MM.1S (cell line): ENCODE measurements at regions not wholly inside any gene's neighbourhood (a gene's known extent, or its start where the extent isn't known, plus 50 kb on each side); places are given as distances from the start of the nearest gene placed in this dataset.

ENCODE experiments used
- DNase-seq: peaks from one replicate; pipeline ENCODE4 v3.0.0-alpha.2; 2015
- H2AFZ ChIP-seq: fragments of 300-600 bp; sonication (generic); 2 replicates; pipeline ENCODE4 v1.6.0; 2016; ENCODE audit warnings: antibody characterized with exemption, low read length
- H3F3A ChIP-seq: fragments of 300-600 bp; sonication (generic); 2 replicates; pipeline ENCODE4 v1.6.1; 2016; ENCODE audit warnings: mild to moderate bottlenecking, antibody characterized with exemption, low read length, moderate library complexity, mixed read lengths; ENCODE audit not compliant: insufficient read depth
- H3K27ac ChIP-seq: fragments of 300-600 bp; sonication (generic); 2 replicates; pipeline ENCODE4 v1.5.1; 2016; ENCODE audit warnings: mild to moderate bottlenecking, low read length
- H3K27me3 ChIP-seq: fragments of 300-600 bp; sonication (generic); replicated peaks from 2 replicates; pipeline ENCODE4 v1.6.0; 2016; ENCODE audit warnings: low read length; ENCODE audit not compliant: insufficient read depth
- H3K36me3 ChIP-seq: fragments of 300-600 bp; sonication (generic); replicated peaks from 2 replicates; pipeline ENCODE4 v1.6.1; 2016; ENCODE audit warnings: mild to moderate bottlenecking, low read length, mixed read lengths; ENCODE audit not compliant: insufficient read depth
- H3K4me1 ChIP-seq: fragments of 300-600 bp; sonication (generic); 2 replicates; pipeline ENCODE4 v1.6.1; 2016; ENCODE audit warnings: low read length, mixed read lengths
- H3K4me2 ChIP-seq: fragments of 300-600 bp; sonication (generic); 2 replicates; pipeline ENCODE4 v1.6.0; 2016; ENCODE audit warnings: low read depth, low read length
- H3K4me3 ChIP-seq: fragments of 300-600 bp; sonication (generic); 2 replicates; pipeline ENCODE4 v1.5.1; 2016; ENCODE audit warnings: low read length, mixed read lengths
- H3K79me2 ChIP-seq: fragments of 300-600 bp; sonication (generic); 2 replicates; pipeline ENCODE4 v1.6.1; 2016; ENCODE audit warnings: mixed run types, low read length, mixed read lengths
- H3K9ac ChIP-seq: fragments of 300-600 bp; sonication (generic); 2 replicates; pipeline ENCODE4 v1.6.1; 2016; ENCODE audit warnings: low read length, mixed read lengths
- H3K9me2 ChIP-seq: fragments of 300-600 bp; sonication (generic); replicated peaks from 2 replicates; pipeline ENCODE4 v1.6.1; 2016; ENCODE audit warnings: mild to moderate bottlenecking, low read length, mixed read lengths; ENCODE audit not compliant: insufficient read depth
- H3K9me3 ChIP-seq: fragments of 300-600 bp; sonication (generic); replicated peaks from 2 replicates; pipeline ENCODE4 v1.6.1; 2016; ENCODE audit warnings: mild to moderate bottlenecking, low read length, mixed read lengths; ENCODE audit not compliant: insufficient read depth
- H4K20me1 ChIP-seq: fragments of 300-600 bp; sonication (generic); 2 replicates; pipeline ENCODE4 v1.6.1; 2016; ENCODE audit warnings: mild to moderate bottlenecking, low read length, moderate library complexity, mixed read lengths; ENCODE audit not compliant: insufficient read depth
- EZH2 ChIP-seq: fragments of 300-600 bp; sonication (generic); optimal IDR thresholded peaks from 2 replicates; pipeline ENCODE3; 2017; ENCODE audit warnings: low read depth, mild to moderate bottlenecking, antibody characterized with exemption, low read length, mixed read lengths
- EZH2phosphoT487 ChIP-seq: fragments of 300-600 bp; sonication (generic); IDR thresholded peaks from 2 replicates; pipeline ENCODE4 v1.6.1; 2018; ENCODE audit warnings: antibody characterized with exemption, low read length
- TF ChIP-seq, protein P1 (sequence below): fragments of 300-600 bp; sonication (generic); IDR thresholded peaks from 2 replicates; pipeline ENCODE4 v1.5.1; 2016; ENCODE audit warnings: antibody characterized with exemption, low read length, mixed read lengths

DNA sequence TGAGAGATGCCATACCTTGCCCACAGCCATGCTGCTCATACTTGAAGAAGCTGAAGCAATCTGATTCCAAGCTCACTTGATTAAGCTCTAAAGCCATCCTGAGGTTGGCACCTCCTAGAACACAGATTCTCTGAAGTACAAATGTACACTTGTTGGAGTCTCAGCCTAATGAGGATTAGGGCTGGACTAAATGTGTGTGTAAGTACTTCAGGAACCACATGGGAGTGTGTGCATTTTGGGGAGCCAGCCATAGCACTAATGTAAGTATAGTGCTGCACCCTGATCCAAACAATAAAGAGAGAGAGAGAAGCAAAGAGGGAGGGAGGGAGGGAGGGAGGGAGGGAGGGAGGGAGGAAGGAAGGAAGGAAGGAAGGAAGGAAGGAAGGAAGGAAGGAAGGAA is 458.6 kb downstream of the MAFB start:
- Histone ChIP-seq H3K9me2 (no peaks in the 10 kb centered on the region), H3K36me3 (no peaks in the 10 kb centered on the region), H3F3A (no peaks in the 10 kb centered on the region), H3K4me1 (no peaks in the 10 kb centered on the region), H3K27ac (no peak overlapping the region), H3K4me3 (no peak overlapping the region), H3K79me2 (no peaks in the 10 kb centered on the region), H3K9ac (no peak overlapping the region), H3K4me2 (no peak overlapping the region), H3K27me3 (no peaks in the 10 kb centered on the region), H2AFZ (no peak overlapping the region), H3K9me3 (no peaks in the 10 kb centered on the region), H4K20me1 (no peaks in the 10 kb centered on the region)
- DNase-seq, result no peak
- TF ChIP-seq, protein P1, sequence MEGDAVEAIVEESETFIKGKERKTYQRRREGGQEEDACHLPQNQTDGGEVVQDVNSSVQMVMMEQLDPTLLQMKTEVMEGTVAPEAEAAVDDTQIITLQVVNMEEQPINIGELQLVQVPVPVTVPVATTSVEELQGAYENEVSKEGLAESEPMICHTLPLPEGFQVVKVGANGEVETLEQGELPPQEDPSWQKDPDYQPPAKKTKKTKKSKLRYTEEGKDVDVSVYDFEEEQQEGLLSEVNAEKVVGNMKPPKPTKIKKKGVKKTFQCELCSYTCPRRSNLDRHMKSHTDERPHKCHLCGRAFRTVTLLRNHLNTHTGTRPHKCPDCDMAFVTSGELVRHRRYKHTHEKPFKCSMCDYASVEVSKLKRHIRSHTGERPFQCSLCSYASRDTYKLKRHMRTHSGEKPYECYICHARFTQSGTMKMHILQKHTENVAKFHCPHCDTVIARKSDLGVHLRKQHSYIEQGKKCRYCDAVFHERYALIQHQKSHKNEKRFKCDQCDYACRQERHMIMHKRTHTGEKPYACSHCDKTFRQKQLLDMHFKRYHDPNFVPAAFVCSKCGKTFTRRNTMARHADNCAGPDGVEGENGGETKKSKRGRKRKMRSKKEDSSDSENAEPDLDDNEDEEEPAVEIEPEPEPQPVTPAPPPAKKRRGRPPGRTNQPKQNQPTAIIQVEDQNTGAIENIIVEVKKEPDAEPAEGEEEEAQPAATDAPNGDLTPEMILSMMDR, result no peak
- TF ChIP-seq EZH2, result no peak

DNA sequence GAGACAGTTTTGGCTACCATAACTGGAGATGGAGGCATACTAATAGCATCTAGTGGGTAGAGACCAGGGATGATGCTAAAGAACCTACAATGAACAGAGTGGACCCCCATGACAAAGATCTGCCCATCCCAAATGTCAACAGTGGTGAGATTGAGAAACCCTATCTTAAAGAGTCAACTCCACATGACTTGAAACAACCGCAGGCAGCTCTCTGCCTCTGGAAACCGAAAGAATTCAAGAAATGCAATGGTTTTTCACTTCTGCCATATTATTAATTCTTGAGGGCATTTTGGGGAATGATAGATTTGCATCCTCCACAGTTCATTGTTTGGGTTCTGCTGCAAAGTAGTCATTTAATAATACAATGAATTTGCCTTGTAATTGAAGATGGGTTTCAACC is 463.4 kb downstream of the MAFB start:
- Histone ChIP-seq H3K27ac (no peak overlapping the region), H3K4me3 (no peak overlapping the region), H3K9ac (no peak overlapping the region), H2AFZ (no peak overlapping the region), H3K27me3 (no peaks in the 10 kb centered on the region), H3K9me3 (no peaks in the 10 kb centered on the region), H3K9me2 (no peaks in the 10 kb centered on the region), H3F3A (no peaks in the 10 kb centered on the region), H3K79me2 (no peaks in the 10 kb centered on the region), H4K20me1 (no peaks in the 10 kb centered on the region), H3K36me3 (no peaks in the 10 kb centered on the region), H3K4me2 (no peak overlapping the region), H3K4me1 (no peaks in the 10 kb centered on the region)
- TF ChIP-seq, protein P1, result no peak
- DNase-seq, result no peak

DNA sequence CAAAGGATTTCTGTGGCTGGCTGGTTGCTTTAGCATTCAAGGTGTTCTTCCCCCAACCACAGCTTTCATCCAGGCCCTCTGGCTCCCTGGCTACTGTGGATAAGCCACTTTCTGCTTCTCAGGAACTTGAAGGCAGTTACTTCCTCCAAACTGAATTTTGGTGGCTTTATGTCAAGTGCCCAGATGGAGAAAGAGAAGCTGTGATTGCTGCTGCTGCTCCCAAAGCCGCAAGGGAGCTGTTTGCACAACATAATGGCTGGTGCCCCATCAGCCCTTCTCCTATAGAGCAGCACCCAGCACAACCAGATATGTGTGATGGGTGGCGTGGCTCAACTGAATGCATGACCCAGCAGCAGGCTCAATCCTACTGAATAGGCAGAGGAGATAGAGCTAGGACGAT is 465.2 kb downstream of the MAFB start:
- Histone ChIP-seq H3K4me1 (no peaks in the 10 kb centered on the region), H3K27me3 (no peaks in the 10 kb centered on the region)

More for the DNA sequence above, 465.2 kb downstream of the MAFB start:
- H3K9me2 ChIP-seq, result no peaks in the 10 kb centered on the region
- no peaks in the 10 kb centered on the region for H3K9me3 ChIP-seq
- no peaks in the 10 kb centered on the region for H3F3A ChIP-seq
- no peak overlapping the region for H3K4me3 ChIP-seq
- no peaks in the 10 kb centered on the region for H4K20me1 ChIP-seq
- H3K79me2 ChIP-seq, result no peaks in the 10 kb centered on the region
- no peak overlapping the region for H2AFZ ChIP-seq
- no peak for DNase-seq
- H3K36me3 ChIP-seq, result no peaks in the 10 kb centered on the region
- TF ChIP-seq EZH2phosphoT487 (no peak), EZH2 (no peak)
- TF ChIP-seq, protein P1, result no peak
- H3K9ac ChIP-seq, result no peak overlapping the region
- no peak overlapping the region for H3K27ac ChIP-seq
- no peak overlapping the region for H3K4me2 ChIP-seq
